GM23248 (cell line): ENCODE measurements at regions not wholly inside any gene's neighbourhood (a gene's known extent, or its start where the extent isn't known, plus 50 kb on each side); places are given as distances from the start of the nearest gene placed in this dataset.

Experiments
- DNase-seq: peaks from one replicate; pipeline ENCODE4 v3.0.0-alpha.2; 2015
- H2AFZ ChIP-seq: fragments of 200-600 bp; sonication (generic); 2 replicates; pipeline ENCODE4 v1.6.1; 2016; ENCODE audit warnings: antibody characterized with exemption
- H3F3A ChIP-seq: fragments of 200-600 bp; sonication (generic); 2 replicates; pipeline ENCODE4 v1.6.1; 2016; ENCODE audit warnings: mild to moderate bottlenecking, antibody characterized with exemption, mixed run types; ENCODE audit not compliant: insufficient read depth
- H3K27ac ChIP-seq: fragments of 200-600 bp; sonication (generic); 2 replicates; pipeline ENCODE4 v1.5.1; 2016; ENCODE audit warnings: mild to moderate bottlenecking
- H3K27me3 ChIP-seq: fragments of 200-600 bp; sonication (generic); replicated peaks from 2 replicates; pipeline ENCODE4 v1.6.1; 2016; ENCODE audit warnings: mild to moderate bottlenecking; ENCODE audit not compliant: insufficient read depth
- H3K36me3 ChIP-seq: fragments of 200-600 bp; sonication (generic); 2 replicates; pipeline ENCODE4 v1.6.1; 2016; ENCODE audit warnings: low read depth, mild to moderate bottlenecking
- H3K4me1 ChIP-seq: fragments of 200-600 bp; sonication (generic); 2 replicates; pipeline ENCODE4 v1.6.1; 2016; ENCODE audit warnings: mild to moderate bottlenecking; ENCODE audit not compliant: insufficient read depth
- H3K4me2 ChIP-seq: fragments of 200-600 bp; sonication (generic); one replicate; pipeline ENCODE4 v1.6.1; 2016; ENCODE audit warnings: mild to moderate bottlenecking; ENCODE audit not compliant: unreplicated experiment
- H3K4me3 ChIP-seq: fragments of 200-600 bp; sonication (generic); 2 replicates; pipeline ENCODE4 v1.5.1; 2016; ENCODE audit warnings: mild to moderate bottlenecking
- H3K79me2 ChIP-seq: fragments of 200-600 bp; sonication (generic); 2 replicates; pipeline ENCODE4 v1.6.1; 2016; ENCODE audit warnings: mild to moderate bottlenecking; ENCODE audit not compliant: insufficient read depth
- H3K9ac ChIP-seq: fragments of 200-600 bp; sonication (generic); 2 replicates; pipeline ENCODE4 v1.6.1; 2016; ENCODE audit warnings: mild to moderate bottlenecking
- H3K9me2 ChIP-seq: fragments of 200-600 bp; sonication (generic); 2 replicates; pipeline ENCODE4 v1.6.1; 2016; ENCODE audit warnings: mixed run types, mild to moderate bottlenecking, moderate library complexity; ENCODE audit not compliant: insufficient read depth
- H3K9me3 ChIP-seq: fragments of 200-600 bp; sonication (generic); one replicate; pipeline ENCODE4 v1.6.1; 2017; ENCODE audit warnings: low read depth
- H4K20me1 ChIP-seq: fragments of 200-600 bp; sonication (generic); 2 replicates; pipeline ENCODE4 v1.6.0; 2016; ENCODE audit not compliant: insufficient read depth
- EZH2 ChIP-seq: fragments of 200-600 bp; sonication (generic); IDR thresholded peaks from 2 replicates; pipeline ENCODE4 v1.6.1; 2018; ENCODE audit warnings: antibody characterized with exemption, mild to moderate bottlenecking; ENCODE audit not compliant: insufficient read depth, poor library complexity, severe bottlenecking
- EZH2phosphoT487 ChIP-seq: fragments of 200-600 bp; sonication (generic); IDR thresholded peaks from 2 replicates; pipeline ENCODE4 v1.6.1; 2018; ENCODE audit warnings: antibody characterized with exemption, moderate library complexity, mild to moderate bottlenecking, low read depth; ENCODE audit not compliant: insufficient read depth
- WGBS, 2 experiments: methylation state at CpG; one replicate each; pipeline ENCODE4 v1.1.6; 2015 to 2017; ENCODE audit warnings: low lambda C conversion rate in 2 of 2, low coverage in 1 of 2; ENCODE audit errors: missing lambda C conversion rate in 2 of 2; 5-methylcytosine and 5-hydroxymethylcytosine counted together
- in situ Hi-C: fragments of 300-500 bp; cut with MboI; formaldehyde crosslinking; loops from 2 replicates; pipeline ENCODE4 v1.15.0; 2020

- no peaks in the 10 kb centered on the region for H4K20me1 ChIP-seq
- DNase-seq: no peak
- 67 to 69% methylated on average over 10 of the region's 10 CpGs for WGBS, 2 experiments
- in situ Hi-C loops: no loop called here
- no peaks in the 10 kb centered on the region for H3K9me2 ChIP-seq
- H3K27me3 ChIP-seq: peaks cover 3% of the 10 kb centered on the region; the same call in 1 of the 2 replicates
- H3K27ac ChIP-seq: no peak overlapping the region
- no peaks in the 10 kb centered on the region for H3K79me2 ChIP-seq
- no peak overlapping the region for H3K4me3 ChIP-seq
- H3K4me1 ChIP-seq: no peaks in the 10 kb centered on the region
- H2AFZ ChIP-seq: no peak overlapping the region
- no peak for TF ChIP-seq EZH2phosphoT487
- TF ChIP-seq EZH2: no peak
- no peak overlapping the region for H3K4me2 ChIP-seq
- H3F3A ChIP-seq: no peaks in the 10 kb centered on the region
- no peaks in the 10 kb centered on the region for H3K9me3 ChIP-seq
- H3K9ac ChIP-seq: no peak overlapping the region
- no peaks in the 10 kb centered on the region for H3K36me3 ChIP-seq
Measured at GRCh38 chr14:44873536-44873935, 88.2 kb downstream of the KLHL28 start.

GRCh38 chr14:44866770-44867169 is 95.0 kb downstream of the KLHL28 start:
- Histone ChIP-seq H4K20me1 (no peaks in the 10 kb centered on the region), H3K27me3 (peaks cover 4% of the 10 kb centered on the region; the same call in 1 of the 2 replicates), H3K79me2 (no peaks in the 10 kb centered on the region), H3K9ac (no peak overlapping the region), H3K36me3 (no peaks in the 10 kb centered on the region), H3F3A (no peaks in the 10 kb centered on the region), H3K9me3 (no peaks in the 10 kb centered on the region), H3K4me2 (no peak overlapping the region), H3K27ac (no peak overlapping the region), H2AFZ (no peak overlapping the region), H3K9me2 (no peaks in the 10 kb centered on the region), H3K4me1 (no peaks in the 10 kb centered on the region), H3K4me3 (no peak overlapping the region)
- DNase-seq: no peak
- in situ Hi-C loops: no loop called here
- no peak for TF ChIP-seq EZH2phosphoT487
- no peak for TF ChIP-seq EZH2
- WGBS, 2 experiments: 9 to 27% methylated on average over 1 of the region's 1 CpG

- TF ChIP-seq EZH2phosphoT487: no peak
- no peak for TF ChIP-seq EZH2
- Histone ChIP-seq H3K9me3 (no peaks in the 10 kb centered on the region), H3K27ac (no peak overlapping the region)
Measured at GRCh38 chr14:44866322-44866721, 95.4 kb downstream of the KLHL28 start.

GRCh38 chr14:44863271-44863670 is 98.5 kb downstream of the KLHL28 start:
- in situ Hi-C loops: no loop called here
- 15 to 17% methylated on average over 3 of the region's 3 CpGs for WGBS, 2 experiments

More at GRCh38 chr14:44866322-44866721, 95.4 kb downstream of the KLHL28 start:
- Histone ChIP-seq H3K4me3 (no peak overlapping the region), H3K27me3 (peaks cover 4% of the 10 kb centered on the region; the same call in 1 of the 2 replicates), H3K36me3 (no peaks in the 10 kb centered on the region), H4K20me1 (no peaks in the 10 kb centered on the region), H3K4me1 (no peaks in the 10 kb centered on the region), H3K4me2 (no peak overlapping the region), H3K9ac (no peak overlapping the region), H3F3A (no peaks in the 10 kb centered on the region), H2AFZ (no peak overlapping the region), H3K79me2 (no peaks in the 10 kb centered on the region), H3K9me2 (no peaks in the 10 kb centered on the region)
- WGBS, 2 experiments: 58 to 68% methylated on average over 2 of the region's 2 CpGs
- in situ Hi-C loops: no loop called here
- DNase-seq: no peak

GRCh38 chr14:44854114-44854513 is 107.6 kb downstream of the KLHL28 start:
- no peak overlapping the region for H2AFZ ChIP-seq
- 64 to 89% methylated on average over 4 of the region's 4 CpGs for WGBS, 2 experiments

More at GRCh38 chr14:44863271-44863670, 98.5 kb downstream of the KLHL28 start:
- Histone ChIP-seq H3K9me3 (no peaks in the 10 kb centered on the region), H3K4me2 (no peak overlapping the region), H3K79me2 (no peaks in the 10 kb centered on the region), H3K27ac (no peak overlapping the region), H3K4me1 (no peaks in the 10 kb centered on the region), H3F3A (no peaks in the 10 kb centered on the region), H4K20me1 (no peaks in the 10 kb centered on the region), H3K36me3 (no peaks in the 10 kb centered on the region), H3K4me3 (no peak overlapping the region), H3K27me3 (peaks cover 11% of the 10 kb centered on the region; the same call in 1 of the 2 replicates), H3K9me2 (no peaks in the 10 kb centered on the region), H3K9ac (no peak overlapping the region), H2AFZ (no peak overlapping the region)
- DNase-seq: no peak
- TF ChIP-seq EZH2phosphoT487: no peak
- no peak for TF ChIP-seq EZH2

More at GRCh38 chr14:44854114-44854513, 107.6 kb downstream of the KLHL28 start:
- H3K9ac ChIP-seq: no peak overlapping the region
- no peaks in the 10 kb centered on the region for H3K36me3 ChIP-seq
- H3K4me3 ChIP-seq: no peak overlapping the region
- H3K4me2 ChIP-seq: no peak overlapping the region
- H3K27me3 ChIP-seq: no peaks in the 10 kb centered on the region
- no peak for DNase-seq
- no peaks in the 10 kb centered on the region for H3K9me3 ChIP-seq
- no peaks in the 10 kb centered on the region for H3K79me2 ChIP-seq
- no peaks in the 10 kb centered on the region for H4K20me1 ChIP-seq
- TF ChIP-seq EZH2phosphoT487 (no peak), EZH2 (no peak)
- H3F3A ChIP-seq: no peaks in the 10 kb centered on the region
- no peak overlapping the region for H3K27ac ChIP-seq
- H3K4me1 ChIP-seq: no peaks in the 10 kb centered on the region
- H3K9me2 ChIP-seq: no peaks in the 10 kb centered on the region
- in situ Hi-C loops: no loop called here
